ENCODE measurements at regions not wholly inside any gene's neighbourhood (a gene's known extent, or its start where the extent isn't known, plus 50 kb on each side); places are given as distances from the start of the nearest gene placed in this dataset.
"Not testable (repeated sequence)": the region's sequence is repeated elsewhere in the genome, so short reads cannot be mapped to it uniquely, and the experiment has no call there.

DNA sequence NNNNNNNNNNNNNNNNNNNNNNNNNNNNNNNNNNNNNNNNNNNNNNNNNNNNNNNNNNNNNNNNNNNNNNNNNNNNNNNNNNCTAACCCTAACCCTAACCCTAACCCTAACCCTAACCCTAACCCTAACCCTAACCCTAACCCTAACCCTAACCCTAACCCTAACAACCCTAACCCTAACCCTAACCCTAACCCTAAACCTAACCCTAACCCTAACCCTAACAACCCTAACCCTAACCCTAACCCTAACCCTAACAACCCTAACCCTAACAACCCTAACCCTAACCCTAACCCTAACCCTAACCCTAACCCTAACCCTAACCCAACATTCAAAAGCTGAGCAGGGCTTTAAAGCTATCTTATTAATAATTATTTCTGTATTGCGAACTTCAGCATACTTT, 182.5 kb upstream of the FAM20C start:
- not testable (repeated sequence) for DNase-seq

DNA sequence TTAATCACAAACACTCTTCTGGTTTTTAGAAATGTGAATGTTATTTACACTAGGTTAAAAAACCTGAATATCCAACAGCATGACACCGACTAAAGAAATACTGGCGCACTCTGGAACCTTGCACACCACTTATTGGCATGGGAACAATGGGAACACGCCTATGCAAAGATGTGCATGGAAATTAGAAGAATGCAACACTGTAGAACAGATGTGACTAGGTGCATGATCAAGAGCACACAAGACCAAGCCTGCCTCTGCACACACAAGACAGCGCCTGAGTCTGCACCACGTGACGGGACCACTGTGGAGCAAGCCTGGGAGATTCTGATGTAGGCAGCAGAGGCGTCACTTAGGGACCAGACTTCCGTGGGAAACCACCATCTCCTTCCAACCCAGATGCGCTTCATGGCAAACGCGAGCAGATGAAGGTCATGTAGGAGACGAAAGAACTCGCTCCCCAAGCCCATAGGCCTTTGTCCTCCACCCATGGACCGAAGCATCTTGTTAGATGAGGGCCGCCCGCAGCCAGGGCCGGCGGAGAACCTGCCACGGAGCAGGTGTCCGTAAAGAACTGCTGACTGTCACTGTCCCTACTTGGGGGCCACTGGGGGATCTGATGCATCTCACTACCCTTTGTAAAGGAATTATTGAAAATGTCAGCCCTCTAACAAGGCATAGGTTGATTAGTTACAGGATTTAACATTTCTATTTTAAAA, 159.6 kb upstream of the FAM20C start:
- not testable (repeated sequence) for DNase-seq

DNA sequence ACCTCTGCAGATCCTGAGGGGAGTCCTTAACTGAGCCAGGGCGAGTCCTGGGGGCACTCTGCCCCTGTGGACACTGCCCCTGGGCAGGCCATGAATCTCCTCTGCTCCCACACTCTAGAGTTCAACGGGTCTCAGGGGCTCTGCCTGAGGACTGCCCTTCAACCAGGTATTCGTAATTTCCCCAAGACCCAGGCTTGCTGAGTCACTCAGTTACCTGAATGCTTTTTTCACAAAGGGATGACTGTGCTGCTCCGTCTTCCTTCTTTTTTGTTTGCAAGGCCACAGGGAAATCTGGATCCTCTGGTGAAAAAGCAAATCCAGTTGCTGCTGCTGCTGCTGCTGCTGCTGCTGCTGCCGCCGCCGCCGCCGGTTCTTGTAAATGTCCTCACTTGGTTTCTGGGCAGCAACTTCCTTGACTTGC, 157.2 kb upstream of the FAM20C start:
- DNase-seq = not testable (repeated sequence)

DNA sequence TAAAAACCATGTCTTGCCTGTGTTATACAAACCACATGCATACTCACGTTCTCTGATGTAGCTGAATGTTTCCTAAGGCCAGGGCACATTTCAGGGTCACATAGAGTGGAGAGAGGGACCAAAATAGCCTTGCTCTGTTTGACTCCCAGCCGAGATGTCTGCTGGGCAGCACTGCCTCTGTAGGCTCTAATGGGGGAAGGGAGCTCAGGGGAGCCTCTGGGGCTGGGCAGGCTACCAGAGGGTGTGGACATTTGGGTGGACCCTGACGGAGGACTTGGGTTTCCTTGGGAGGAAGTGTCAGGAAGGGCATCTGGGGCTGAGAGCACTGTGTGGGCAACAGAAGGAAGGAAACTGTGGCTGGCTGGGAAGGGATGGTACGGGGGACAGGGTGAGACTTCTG, 155.8 kb upstream of the FAM20C start:
- not testable (repeated sequence) for DNase-seq

GRCh38 chr7:37656-38055, 154.7 kb upstream of the FAM20C start:
- not testable (repeated sequence) for DNase-seq

DNA sequence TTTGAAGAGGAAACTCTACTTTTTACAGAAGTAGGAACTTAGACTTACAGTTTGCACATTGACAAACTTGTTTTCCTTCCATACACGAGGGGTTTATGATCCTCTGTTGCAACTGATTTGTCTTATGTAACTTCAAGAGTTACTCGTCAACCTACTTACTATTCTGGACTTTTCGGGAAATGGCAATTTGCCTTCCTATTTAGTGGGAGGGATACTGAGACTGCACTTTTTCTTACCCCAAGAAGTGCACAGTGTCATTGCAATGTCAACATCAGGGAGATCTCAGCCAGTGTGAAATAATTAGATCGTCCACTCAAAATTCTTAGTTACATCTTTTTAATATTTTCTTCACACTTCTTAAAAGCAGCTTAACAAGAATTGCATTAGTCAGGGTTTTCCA, 153.9 kb upstream of the FAM20C start:
- not testable (repeated sequence) for DNase-seq

DNA sequence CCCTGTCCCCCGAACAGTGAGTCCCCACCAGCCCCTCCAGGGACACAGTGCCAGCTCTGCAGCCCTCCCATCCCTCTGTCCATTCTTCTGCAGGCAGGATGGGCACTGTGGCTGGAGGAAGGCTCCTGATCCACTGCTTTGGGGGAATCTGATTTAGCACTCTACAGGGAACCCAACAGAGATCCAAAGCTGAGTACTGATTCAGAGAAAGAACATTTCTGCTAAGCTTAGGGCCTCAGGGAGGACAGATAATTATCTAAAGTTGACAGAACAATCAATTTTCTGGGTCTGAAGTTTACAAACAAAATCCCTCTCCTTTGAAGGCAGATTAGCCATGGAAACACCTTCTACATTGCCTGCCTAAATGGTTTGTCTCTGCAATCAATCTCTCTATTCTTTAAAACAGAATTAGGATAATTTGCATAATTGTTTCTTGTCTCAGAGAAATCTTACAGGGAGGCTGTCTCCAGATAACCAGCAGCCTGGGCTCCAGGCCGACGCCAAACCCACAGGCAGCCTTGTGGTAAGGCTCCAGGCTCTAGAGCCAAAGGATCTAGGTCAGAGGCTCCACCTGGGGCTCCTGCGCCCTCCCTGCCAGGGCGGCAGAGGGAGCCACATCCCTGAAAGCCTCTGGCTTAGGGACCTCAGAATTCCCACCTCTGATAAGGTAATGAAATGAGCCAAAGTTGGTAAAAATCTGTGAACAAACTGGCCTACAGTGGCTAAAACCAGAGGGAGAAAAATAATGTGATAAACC, 152.2 kb upstream of the FAM20C start:
- not testable (repeated sequence) for DNase-seq

DNA sequence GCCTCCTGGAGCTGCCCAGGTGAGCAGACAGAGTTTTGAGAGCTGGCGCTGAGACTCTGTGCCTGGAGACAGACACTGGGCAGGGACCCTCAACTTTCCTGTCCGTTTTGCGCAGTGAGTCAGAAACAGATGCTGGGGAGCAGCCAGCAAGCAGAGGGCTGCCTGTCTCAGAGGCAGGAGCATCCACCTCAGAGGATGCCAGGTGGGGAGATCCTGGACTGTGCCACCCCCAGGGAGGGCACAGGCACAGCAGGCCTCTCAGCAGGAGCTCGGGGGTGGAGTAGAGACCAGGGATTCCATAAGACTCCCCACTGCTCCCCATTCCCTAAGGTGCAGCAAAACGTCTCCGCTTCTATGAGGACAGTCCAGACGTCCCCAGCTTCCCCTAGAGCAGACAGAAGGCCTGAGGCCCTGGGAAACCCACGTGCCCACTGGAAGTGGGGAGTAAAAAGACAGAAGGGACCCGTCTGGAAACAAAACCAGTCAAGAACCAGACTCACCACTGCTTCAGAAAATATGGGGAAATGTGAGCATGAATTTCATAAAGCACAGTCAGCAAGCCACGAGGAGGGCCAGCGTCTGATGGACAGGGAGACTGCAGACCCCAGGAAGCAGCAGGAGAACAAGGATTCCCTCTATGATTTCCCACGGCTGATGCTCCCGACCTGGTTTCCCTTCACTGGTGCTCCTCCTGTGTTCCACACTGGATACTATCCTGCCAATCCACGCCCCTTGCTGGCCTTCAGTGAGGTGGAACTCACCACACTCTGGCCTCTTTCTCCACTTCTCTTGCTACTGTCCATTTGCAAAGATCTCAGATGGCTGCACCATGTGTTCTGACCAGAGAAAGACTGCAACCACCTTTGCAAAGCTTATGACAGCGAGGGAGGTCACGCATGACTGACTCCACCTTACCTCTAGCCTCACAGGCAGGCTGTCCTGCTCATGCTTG, 151.3 kb upstream of the FAM20C start:
- DNase-seq = no peak

DNA sequence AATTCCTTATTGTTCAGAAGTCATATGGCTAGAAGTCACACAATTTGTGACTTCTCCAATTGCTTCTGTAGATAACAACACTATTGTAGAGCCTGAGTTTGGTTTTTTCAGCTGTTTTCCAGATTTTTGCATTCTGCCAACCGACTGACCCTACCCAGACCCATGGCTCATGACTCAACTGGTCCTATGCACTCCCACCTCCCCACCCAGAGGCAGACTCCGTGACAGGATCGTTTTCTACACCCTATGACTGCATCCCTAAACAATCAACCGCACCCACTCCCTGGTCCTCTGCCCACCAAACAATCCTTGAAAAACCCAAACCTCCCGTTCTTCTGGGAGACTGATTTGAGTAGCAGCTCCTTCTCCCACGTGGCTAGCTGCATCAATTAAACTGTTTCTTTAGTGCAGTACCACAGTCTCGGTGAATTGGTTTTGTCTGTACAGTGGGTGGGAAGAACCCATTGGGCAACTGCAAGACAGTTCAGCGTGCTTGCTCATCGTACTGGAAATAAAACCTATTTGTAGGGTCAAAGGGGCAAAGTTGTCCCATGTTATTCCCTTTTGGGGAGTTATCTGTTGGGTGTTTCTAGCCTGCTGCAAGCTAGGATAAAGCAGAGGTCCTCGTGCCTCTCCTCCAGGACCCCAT, 150.3 kb upstream of the FAM20C start:
- no peak for DNase-seq

- no peak for DNase-seq
Measured at GRCh38 chr7:43791-44540, 148.4 kb upstream of the FAM20C start.

DNA sequence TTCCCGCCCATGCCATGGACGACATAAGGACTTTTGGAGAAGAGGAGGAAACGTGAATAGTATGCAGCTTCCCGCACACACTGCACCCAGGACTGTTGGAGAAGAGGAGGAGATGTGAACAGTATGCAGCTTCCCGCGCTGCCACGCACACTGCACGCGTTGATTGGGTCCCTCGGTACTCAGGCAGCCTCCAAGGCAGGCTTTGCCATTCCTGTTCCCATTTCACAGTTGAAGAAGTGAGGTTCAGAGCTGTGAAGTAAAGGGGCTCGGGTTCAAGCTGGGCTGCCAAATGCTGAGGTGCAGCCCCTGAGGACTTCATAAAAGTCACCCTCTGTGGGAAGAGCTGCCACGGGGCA, 147.9 kb upstream of the FAM20C start:
- no peak for DNase-seq

GRCh38 chr7:45106-46090, 147.0 kb upstream of the FAM20C start:
- no peak for DNase-seq

- DNase-seq = no peak
Measured at GRCh38 chr7:46123-46829, 146.1 kb upstream of the FAM20C start.

DNA sequence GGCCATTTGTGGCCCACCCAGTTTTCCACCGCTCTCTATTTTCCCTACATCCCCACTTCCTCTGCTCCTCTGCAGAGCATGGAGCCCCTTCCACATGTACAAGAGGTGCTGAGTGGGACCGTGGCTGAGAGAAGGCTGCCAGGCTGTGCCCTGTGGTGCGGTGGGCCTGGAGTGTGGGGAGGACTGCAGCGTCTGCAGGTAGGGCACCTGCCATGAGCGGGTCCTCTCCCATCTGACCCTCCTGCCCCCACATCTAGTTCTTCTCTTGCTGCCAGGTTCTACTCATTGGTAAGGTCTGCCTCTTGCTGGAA, 145.6 kb upstream of the FAM20C start:
- no peak for DNase-seq

DNA sequence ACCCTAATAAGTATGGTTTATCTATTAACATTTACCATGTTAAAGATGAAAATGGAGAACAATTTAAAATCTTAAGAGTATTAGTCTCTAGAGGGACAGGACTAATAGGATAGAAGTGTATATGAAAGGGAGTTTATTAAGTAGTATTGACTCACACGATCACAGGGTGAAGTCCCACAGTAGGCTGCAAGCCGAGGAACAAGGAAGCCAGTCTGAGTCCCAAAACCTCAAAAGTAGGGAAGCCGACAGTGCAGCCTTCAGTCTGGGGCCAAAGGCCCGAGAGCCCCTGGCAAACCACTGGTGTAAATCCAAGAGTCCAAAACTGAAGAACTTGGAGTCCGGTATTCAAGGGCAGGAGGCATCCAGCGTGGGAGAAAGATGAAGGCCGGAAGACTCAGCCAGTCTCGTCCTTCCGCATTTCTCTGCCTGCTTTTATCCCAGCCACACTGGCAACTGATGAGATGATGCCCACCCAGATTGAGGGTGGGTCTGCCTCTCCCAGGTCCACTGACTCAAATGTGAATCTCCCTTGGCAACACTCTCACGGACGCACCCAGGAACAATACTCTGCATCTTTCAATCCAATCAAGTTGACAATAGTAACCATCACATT, 140.8 kb upstream of the FAM20C start:
- no peak for DNase-seq

- no peak for DNase-seq
Measured at GRCh38 chr7:52100-52499, 140.3 kb upstream of the FAM20C start.

GRCh38 chr7:53531-53930, 138.8 kb upstream of the FAM20C start:
- DNase-seq = no peak

GRCh38 chr7:54615-55014, 137.8 kb upstream of the FAM20C start:
- DNase-seq = no peak

DNA sequence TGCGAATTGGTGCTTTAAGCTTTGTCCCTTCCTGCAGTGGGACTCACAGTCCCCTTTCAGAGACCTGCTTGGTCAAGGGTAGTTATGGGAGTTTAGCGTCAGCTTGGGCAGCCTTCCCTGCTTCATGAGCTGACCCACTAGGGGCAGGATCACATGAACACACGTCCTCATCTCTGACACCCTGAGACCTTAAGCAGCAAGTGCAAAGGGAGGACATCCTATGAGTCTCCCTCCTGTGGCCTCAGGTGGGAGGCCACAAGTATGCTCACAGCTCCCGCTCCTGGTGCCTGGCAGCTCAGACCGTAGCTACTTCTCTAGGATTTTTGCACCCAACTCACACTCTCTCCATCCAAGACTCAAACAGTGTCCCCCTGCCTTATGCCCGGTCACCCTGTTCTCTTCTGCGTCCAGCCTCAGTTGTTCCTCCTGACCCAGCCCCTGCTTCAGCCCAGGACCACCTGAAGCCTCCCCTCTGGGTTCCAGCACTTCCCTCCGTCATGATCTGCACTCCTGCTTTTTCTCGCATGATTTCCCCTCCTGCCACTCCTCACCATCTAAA, 136.6 kb upstream of the FAM20C start:
- no peak for DNase-seq

Data from 8988T (cell line).